SH-SY5Y (cell line): ENCODE measurements at regions not wholly inside any gene's neighbourhood (a gene's known extent, or its start where the extent isn't known, plus 50 kb on each side); places are given as distances from the start of the nearest gene placed in this dataset.

Source experiments
- GATA2 ChIP-seq: IDR thresholded peaks from 2 replicates; pipeline ENCODE4 v1.6.1; 2011; ENCODE audit warnings: mild to moderate bottlenecking, low read depth, low read length
- GATA3 ChIP-seq: IDR thresholded peaks from 2 replicates; pipeline ENCODE4 v1.6.1; 2011; ENCODE audit warnings: low read depth, mild to moderate bottlenecking, low read length, moderate library complexity

DNA sequence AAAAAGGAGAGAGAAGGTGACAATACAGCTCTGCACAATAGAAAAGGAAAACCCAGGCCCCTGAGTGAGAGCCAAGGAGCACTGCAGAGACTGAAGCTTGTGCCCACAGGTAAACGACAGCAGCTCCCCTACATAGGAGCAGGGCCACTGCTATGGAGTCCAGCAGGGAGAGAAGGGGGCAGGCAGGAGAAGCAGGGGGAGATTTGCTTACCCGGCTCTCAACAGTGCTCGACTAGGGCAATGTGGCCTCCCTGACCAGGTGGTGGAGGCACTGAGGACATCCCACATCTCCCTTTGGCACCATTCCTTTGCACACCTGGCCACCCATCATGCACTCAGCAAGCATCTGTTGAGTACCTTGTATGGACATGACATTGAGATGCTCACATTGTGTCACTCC, 153.0 kb downstream of the EVX1 start:
- no peak for TF ChIP-seq GATA3
- TF ChIP-seq GATA2: no peak
